Gastrocnemius medialis (tissue), 4 donors: ENCODE measurements at regions not wholly inside any gene's neighbourhood (a gene's known extent, or its start where the extent isn't known, plus 50 kb on each side); places are given as distances from the start of the nearest gene placed in this dataset.

Experiments used
- ATAC-seq, 2 donors: fragments of 150-250 bp; one replicate each; pipeline ENCODE4 v1.9.1; 2016
- DNase-seq, 2 donors: peaks; one replicate each; pipeline ENCODE4 v3.0.0-alpha.2; 2019
- H3K27ac ChIP-seq, 4 donors: fragments of 200-600 bp; sonication (generic); 1 replicate in 1 of 4; 2 replicates in 3 of 4; pipeline ENCODE4 v1.5.1; 2016 to 2018; ENCODE audit warnings: mild to moderate bottlenecking in 2 of 4, moderate library complexity in 1 of 4
- H3K27me3 ChIP-seq, 3 donors: fragments of 200-600 bp; sonication (generic) in 2 of 3; 1 replicate in 1 of 3; 2 replicates in 2 of 3; pipeline versions ENCODE4 v1.5.1 to v1.6.0; 2016 to 2019; ENCODE audit warnings: mild to moderate bottlenecking in 1 of 3, moderate library complexity in 1 of 3
- H3K36me3 ChIP-seq, 2 donors: fragments of 200-600 bp; sonication (generic) in 1 of 2; one replicate each; pipeline ENCODE4 v1.5.1; 2017 to 2018
- H3K4me1 ChIP-seq, 2 donors: fragments of 200-600 bp; sonication (generic) in 1 of 2; one replicate each; pipeline ENCODE4 v1.5.1; 2016 to 2017; ENCODE audit warnings: mild to moderate bottlenecking in 2 of 2
- H3K4me3 ChIP-seq, 4 donors: fragments of 200-600 bp; sonication (generic) in 3 of 4; 1 replicate in 1 of 4; 2 replicates in 3 of 4; pipeline ENCODE4 v1.5.1; 2016 to 2019; ENCODE audit warnings: mild to moderate bottlenecking in 2 of 4
- H3K9me3 ChIP-seq, 3 donors: fragments of 200-600 bp; sonication (generic) in 2 of 3; 1 replicate in 1 of 3; 2 replicates in 2 of 3; pipeline ENCODE4 v1.5.1; 2016 to 2019
- CTCF ChIP-seq, 5 experiments: fragments of 450-650 bp in 3 of 5; fragments of 200-600 bp in 2 of 5; sonication (generic) in 2 of 5; IDR thresholded peaks in 4 of 5; conservative IDR thresholded peaks in 1 of 5; 1 replicate in 4 of 5; 2 replicates in 1 of 5; pipeline ENCODE4 v1.5.1; 2016 to 2019; ENCODE audit warnings: antibody characterized with exemption in 5 of 5, mild to moderate bottlenecking in 3 of 5, moderate library complexity in 3 of 5
- POLR2A ChIP-seq, 2 donors: fragments of 450-650 bp; IDR thresholded peaks; one replicate each; pipeline ENCODE4 v1.6.1; 2017; ENCODE audit warnings: antibody characterized with exemption in 2 of 2, mild to moderate bottlenecking in 2 of 2, moderate library complexity in 2 of 2
- in situ Hi-C, 4 donors: fragments of 200-750 bp; cut with MboI; loops; one replicate each; pipeline versions ENCODE4 v1.15.0 to v1.8.0; 2017; ENCODE audit warnings: low sequenced_read_pairs in 4 of 4
- intact Hi-C: fragments of 100-400 bp; cut with DNase I; formaldehyde crosslinking; loops from one replicate; pipeline ENCODE4 v1.15.1; 2023; ENCODE audit warnings: low total_unique reads

DNA sequence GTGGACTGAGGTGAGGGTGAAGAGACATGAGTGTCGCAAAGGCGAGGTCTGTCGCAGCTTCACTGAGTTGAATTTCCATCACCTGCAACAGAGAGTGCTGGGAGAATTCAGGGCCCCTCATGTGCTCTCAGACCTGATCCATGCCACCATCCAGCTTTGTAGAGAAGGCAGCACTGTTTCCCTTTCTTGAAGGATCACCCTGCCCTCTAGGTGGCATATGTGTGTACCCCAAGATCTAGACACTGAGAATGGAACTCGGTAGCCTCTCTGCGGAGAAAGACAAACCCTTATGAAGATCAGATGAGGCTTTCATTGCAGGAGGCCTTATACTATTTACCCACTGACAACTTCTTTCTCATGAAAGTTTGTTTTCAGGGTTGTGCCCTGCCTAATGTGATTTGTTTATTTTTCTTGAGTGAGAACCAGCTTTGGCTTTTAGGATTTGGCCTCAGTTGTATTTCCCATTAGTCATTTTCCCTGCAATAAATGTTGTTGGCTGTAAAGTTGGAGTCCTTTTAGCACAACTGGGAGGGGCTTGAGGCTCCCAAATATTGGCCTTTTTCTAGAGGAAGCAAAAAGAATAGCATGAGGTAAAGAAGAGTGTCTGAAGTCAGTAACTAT, 811.3 kb downstream of the DHX35 start:
- Histone ChIP-seq H3K4me3 (no peak overlapping the region), H3K36me3 (no peaks in the 10 kb centered on the region), H3K27me3 (no peaks in the 10 kb centered on the region), H3K4me1 (peaks cover 0 to 9% of the 10 kb centered on the region in 2 donors), H3K27ac (no peak overlapping the region), H3K9me3 (peaks cover 0 to 5% (median 0%) of the 10 kb centered on the region in 3 donors)
- ATAC-seq (no peak), DNase-seq (no peak)
- no peak for TF ChIP-seq POLR2A (IDR thresholded peaks at IDR 0.05)
- TF ChIP-seq CTCF (IDR thresholded peaks at IDR 0.05 in 4 of 5, conservative IDR thresholded peaks at IDR 0.05 in 1 of 5) = no peak
- intact Hi-C loops = no loop called here
- in situ Hi-C loops = no loop called here

GRCh38 chr20:39767352-39767751, 805.2 kb downstream of the DHX35 start:
- H3K4me3 ChIP-seq = no peak overlapping the region
- no peaks in the 10 kb centered on the region for H3K27me3 ChIP-seq
- H3K9me3 ChIP-seq = peaks cover 0 to 16% (median 0%) of the 10 kb centered on the region in 3 donors
- intact Hi-C loops (no loop called here), in situ Hi-C loops (no loop called here)
- no peaks in the 10 kb centered on the region for H3K36me3 ChIP-seq
- no peak for ATAC-seq
- H3K4me1 ChIP-seq = no peaks in the 10 kb centered on the region
- no peak overlapping the region for H3K27ac ChIP-seq
- DNase-seq = no peak
- no peak for TF ChIP-seq CTCF (IDR thresholded peaks at IDR 0.05 in 4 of 5, conservative IDR thresholded peaks at IDR 0.05 in 1 of 5)
- TF ChIP-seq POLR2A (IDR thresholded peaks at IDR 0.05) = no peak

- Histone ChIP-seq H3K27ac (no peak overlapping the region), H3K4me1 (no peaks in the 10 kb centered on the region), H3K36me3 (no peaks in the 10 kb centered on the region), H3K27me3 (no peaks in the 10 kb centered on the region), H3K4me3 (no peak overlapping the region), H3K9me3 (peaks cover 0 to 16% (median 0%) of the 10 kb centered on the region in 3 donors)
- no peak for TF ChIP-seq CTCF (IDR thresholded peaks at IDR 0.05 in 4 of 5, conservative IDR thresholded peaks at IDR 0.05 in 1 of 5)
- ATAC-seq (no peak), DNase-seq (no peak)
- in situ Hi-C loops = no loop called here
- intact Hi-C loops = no loop called here
These were observed 804.2 kb downstream of the DHX35 start for GRCh38 chr20:39766333-39766732.

DNA sequence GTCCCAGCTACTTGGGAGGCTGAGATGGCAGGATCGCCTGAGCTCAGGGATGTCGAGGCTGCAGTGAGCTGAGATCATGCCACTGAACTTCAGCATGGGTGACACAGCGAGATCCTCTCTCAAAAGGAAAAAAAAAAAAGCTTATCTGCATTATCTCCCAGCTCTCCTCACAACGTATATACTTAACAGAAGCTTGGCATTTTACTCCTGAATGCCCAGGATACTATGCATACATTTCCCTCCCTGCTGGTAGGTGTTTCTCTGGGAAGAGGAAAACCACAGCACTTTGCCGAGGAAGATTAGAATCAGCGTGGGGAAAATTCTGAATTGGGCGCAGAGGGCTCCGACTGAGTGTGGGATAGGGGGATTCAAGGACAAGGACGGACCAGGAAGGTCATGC, 800.6 kb downstream of the DHX35 start:
- no peak for TF ChIP-seq POLR2A (IDR thresholded peaks at IDR 0.05)
- TF ChIP-seq CTCF (IDR thresholded peaks at IDR 0.05 in 4 of 5, conservative IDR thresholded peaks at IDR 0.05 in 1 of 5) = no peak
- Histone ChIP-seq H3K4me1 (no peaks in the 10 kb centered on the region), H3K36me3 (no peaks in the 10 kb centered on the region), H3K27me3 (no peaks in the 10 kb centered on the region), H3K9me3 (peaks cover 0 to 3% (median 0%) of the 10 kb centered on the region in 3 donors), H3K4me3 (no peak overlapping the region), H3K27ac (no peak overlapping the region)
- intact Hi-C loops = no loop called here
- DNase-seq (no peak), ATAC-seq (no peak)
- in situ Hi-C loops = no loop called here

DNA sequence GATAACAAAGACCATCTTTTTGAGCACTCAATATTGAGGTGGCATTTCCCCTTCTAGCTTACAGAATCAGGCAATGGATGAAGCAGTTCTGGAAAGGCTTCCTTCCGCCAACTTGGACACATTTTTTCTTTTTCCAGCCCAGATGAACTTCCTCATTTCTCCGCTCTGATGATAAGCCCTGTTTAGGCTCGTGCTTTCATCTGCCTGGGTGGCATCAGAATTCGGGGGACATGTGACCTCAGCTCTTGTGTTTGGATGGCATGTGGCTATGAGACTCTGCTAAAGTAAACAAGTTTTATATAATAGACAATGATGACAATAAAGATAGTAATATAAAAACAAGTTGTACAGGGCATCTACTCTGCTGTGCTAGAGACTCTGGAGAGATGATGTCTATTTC, 796.7 kb downstream of the DHX35 start:
- Histone ChIP-seq H3K27me3 (no peaks in the 10 kb centered on the region), H3K9me3 (no peaks in the 10 kb centered on the region), H3K4me1 (no peaks in the 10 kb centered on the region), H3K27ac (no peak overlapping the region), H3K36me3 (no peaks in the 10 kb centered on the region), H3K4me3 (no peak overlapping the region)
- TF ChIP-seq POLR2A (IDR thresholded peaks at IDR 0.05) (no peak), CTCF (IDR thresholded peaks at IDR 0.05 in 4 of 5, conservative IDR thresholded peaks at IDR 0.05 in 1 of 5) (no peak)
- intact Hi-C loops (no loop called here), in situ Hi-C loops (no loop called here)
- no peak for ATAC-seq
- no peak for DNase-seq
